ENCODE measurements at regions not wholly inside any gene's neighbourhood (a gene's known extent, or its start where the extent isn't known, plus 50 kb on each side); places are given as distances from the start of the nearest gene placed in this dataset.

GRCh38 chr12:20004952-20005351 lies 363.4 kb upstream of the PDE3A start:
- no peak for TF ChIP-seq RARB (CRISPR knock-in tag; IDR thresholded peaks at IDR 0.05)
- no peak for TF ChIP-seq BACH2 (CRISPR knock-in tag; IDR thresholded peaks at IDR 0.05; ENCODE audit: borderline replicate concordance)
- TF ChIP-seq GLIS3 (CRISPR knock-in tag; IDR thresholded peaks at IDR 0.05), result no peak
- TF ChIP-seq ZFP30 (CRISPR knock-in tag; IDR thresholded peaks at IDR 0.05), result no peak
- no peak for TF ChIP-seq ZNF565 (CRISPR knock-in tag; conservative IDR thresholded peaks at IDR 0.05; ENCODE audit: low read depth)

Data from SK-N-SH treated with all-trans-retinoic acid at 6 μM for 48 hours (cell line).